ENCODE measurements at regions not wholly inside any gene's neighbourhood (a gene's known extent, or its start where the extent isn't known, plus 50 kb on each side); places are given as distances from the start of the nearest gene placed in this dataset.
"Not testable (repeated sequence)": the region's sequence is repeated elsewhere in the genome, so short reads cannot be mapped to it uniquely, and the experiment has no call there.

- peak; percentile 22 for DNase-seq (ENCODE audit: low read depth, low spot score)
- in situ Hi-C loops (cut with HindIII; ENCODE audit: low pct_unique_long_range_greater_than_20kb, low sequenced_read_pairs): no loop called here
Observed at GRCh38 chr12:114512351-114512750, 106.4 kb upstream of the TBX5 start.

GRCh38 chr12:114508529-114509129, 102.7 kb upstream of the TBX5 start:
- in situ Hi-C loops (cut with HindIII; ENCODE audit: low pct_unique_long_range_greater_than_20kb, low sequenced_read_pairs): no loop called here
- DNase-seq (ENCODE audit: low read depth, low spot score): peak; percentile 87

GRCh38 chr12:114506651-114507050, 100.7 kb upstream of the TBX5 start:
- DNase-seq (ENCODE audit: low read depth, low spot score): no peak
- in situ Hi-C loops (cut with HindIII; ENCODE audit: low pct_unique_long_range_greater_than_20kb, low sequenced_read_pairs): no loop called here

DNA sequence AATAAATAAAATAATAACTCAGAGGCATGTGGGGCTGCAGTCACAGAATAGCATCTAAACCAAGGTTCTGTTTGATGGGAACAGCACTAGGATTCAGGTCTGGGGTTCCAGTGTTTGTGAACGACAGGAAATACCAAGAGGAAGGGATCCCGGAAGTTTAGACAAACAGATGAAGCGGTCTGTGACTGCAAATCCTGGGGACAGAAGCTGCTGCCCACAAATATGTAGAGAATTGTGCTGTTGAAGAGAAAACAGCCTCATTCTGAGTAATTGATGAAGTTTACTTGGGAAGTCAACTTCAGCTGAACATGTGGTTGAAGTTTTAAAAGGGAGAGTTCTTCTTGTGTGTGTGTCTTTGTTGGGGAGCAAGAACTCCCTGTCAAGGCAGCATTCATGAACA, 98.4 kb upstream of the TBX5 start:
- DNase-seq (ENCODE audit: low read depth, low spot score): no peak
- in situ Hi-C loops (cut with HindIII; ENCODE audit: low pct_unique_long_range_greater_than_20kb, low sequenced_read_pairs): no loop called here

DNA sequence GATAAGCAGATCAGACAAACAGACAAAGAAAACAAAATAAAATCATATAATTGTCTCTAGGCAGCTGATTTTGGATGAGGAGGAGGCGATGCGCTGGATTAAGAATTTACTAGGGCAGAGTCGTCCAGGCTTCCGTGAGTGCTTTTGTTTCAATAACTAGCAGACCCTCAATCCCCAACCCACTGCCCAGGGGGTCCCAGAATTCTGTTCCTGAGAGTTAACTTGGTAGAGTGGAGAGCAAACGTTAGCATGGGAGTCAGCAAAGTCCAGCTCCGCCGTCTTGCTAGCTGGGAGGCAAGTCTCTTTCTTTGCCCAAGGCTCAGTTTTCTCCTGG, 95.5 kb upstream of the TBX5 start:
- in situ Hi-C loops (cut with HindIII; ENCODE audit: low pct_unique_long_range_greater_than_20kb, low sequenced_read_pairs): no loop called here

DNA sequence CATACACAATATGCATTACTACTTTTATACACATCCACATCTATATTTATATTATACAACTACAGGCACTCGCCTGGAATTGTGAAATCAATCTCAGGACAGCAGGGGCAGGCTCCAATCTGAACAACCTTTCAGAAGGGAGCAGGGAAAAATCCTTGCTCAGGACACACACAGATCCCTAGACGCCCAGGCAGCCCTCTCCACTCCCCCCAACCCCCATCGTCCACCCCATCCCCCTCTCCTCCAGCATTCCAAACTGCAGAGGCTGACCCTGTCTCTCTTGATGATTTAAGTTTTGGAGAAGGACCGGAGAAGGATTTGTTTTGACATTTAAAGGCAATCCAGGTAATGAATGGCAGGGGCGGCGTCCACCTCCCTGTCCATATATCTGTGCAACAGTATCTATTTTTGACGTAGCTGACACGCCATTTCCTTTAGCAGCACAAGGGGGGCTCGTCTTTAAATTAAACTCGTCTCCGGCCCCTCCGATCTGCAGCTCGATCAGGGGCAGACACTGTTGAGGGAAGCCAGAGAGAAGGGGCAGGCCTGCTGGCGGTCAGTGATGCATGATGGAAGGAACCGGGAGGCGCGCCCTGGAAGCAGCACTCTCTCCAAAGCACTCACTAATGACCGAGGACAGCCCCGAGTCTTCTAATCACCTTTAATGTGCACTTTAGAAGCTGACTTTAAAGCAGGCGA, 95.0 kb upstream of the TBX5 start:
- DNase-seq (ENCODE audit: low read depth, low spot score): no peak
- in situ Hi-C loops (cut with HindIII; ENCODE audit: low pct_unique_long_range_greater_than_20kb, low sequenced_read_pairs): no loop called here

More for the DNA sequence above, 95.5 kb upstream of the TBX5 start:
- DNase-seq (ENCODE audit: low read depth, low spot score): no peak

DNA sequence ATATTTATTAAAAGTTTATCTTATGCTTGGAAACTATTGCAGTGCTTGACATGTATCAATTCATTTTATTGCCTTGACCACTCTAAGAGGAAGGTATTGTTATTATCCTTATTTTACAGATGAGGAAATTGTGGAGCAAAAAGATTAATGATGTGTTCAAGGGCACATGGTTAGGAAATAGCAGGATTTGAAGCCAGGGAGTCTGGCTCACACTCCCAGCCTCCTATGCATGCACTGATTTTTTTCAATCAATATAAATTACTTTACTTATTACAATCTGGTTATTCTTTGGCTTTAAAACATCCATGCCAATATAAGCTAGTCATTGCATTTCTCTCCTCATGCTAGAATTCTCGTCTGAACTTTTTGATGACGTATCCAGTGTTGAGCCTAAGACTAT, 94.2 kb upstream of the TBX5 start:
- in situ Hi-C loops (cut with HindIII; ENCODE audit: low pct_unique_long_range_greater_than_20kb, low sequenced_read_pairs): no loop called here
- DNase-seq (ENCODE audit: low read depth, low spot score): no peak

DNA sequence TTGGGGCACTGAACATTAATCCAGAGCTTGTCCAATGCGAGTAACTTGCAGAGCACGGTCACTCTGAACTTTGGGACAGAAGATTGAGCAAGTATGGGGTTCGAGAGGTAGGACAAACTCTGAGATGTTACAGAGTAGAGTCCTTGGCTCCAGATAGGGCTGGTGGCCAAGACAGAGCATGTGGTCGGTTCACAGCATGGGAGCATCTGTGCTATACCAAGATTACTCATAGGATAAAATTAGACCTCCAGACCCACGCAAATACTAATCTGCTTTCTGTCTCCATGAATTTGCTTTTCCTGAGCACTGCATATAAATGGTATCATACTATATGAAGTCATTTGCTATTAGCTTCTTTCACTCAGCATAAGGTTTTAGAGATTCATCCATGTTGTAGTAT, 93.4 kb upstream of the TBX5 start:
- no peak for DNase-seq (ENCODE audit: low read depth, low spot score)
- in situ Hi-C loops (cut with HindIII; ENCODE audit: low pct_unique_long_range_greater_than_20kb, low sequenced_read_pairs): no loop called here

GRCh38 chr12:114491916-114492315, 86.0 kb upstream of the TBX5 start:
- in situ Hi-C loops (cut with HindIII; ENCODE audit: low pct_unique_long_range_greater_than_20kb, low sequenced_read_pairs): no loop called here
- no peak for DNase-seq (ENCODE audit: low read depth, low spot score)

DNA sequence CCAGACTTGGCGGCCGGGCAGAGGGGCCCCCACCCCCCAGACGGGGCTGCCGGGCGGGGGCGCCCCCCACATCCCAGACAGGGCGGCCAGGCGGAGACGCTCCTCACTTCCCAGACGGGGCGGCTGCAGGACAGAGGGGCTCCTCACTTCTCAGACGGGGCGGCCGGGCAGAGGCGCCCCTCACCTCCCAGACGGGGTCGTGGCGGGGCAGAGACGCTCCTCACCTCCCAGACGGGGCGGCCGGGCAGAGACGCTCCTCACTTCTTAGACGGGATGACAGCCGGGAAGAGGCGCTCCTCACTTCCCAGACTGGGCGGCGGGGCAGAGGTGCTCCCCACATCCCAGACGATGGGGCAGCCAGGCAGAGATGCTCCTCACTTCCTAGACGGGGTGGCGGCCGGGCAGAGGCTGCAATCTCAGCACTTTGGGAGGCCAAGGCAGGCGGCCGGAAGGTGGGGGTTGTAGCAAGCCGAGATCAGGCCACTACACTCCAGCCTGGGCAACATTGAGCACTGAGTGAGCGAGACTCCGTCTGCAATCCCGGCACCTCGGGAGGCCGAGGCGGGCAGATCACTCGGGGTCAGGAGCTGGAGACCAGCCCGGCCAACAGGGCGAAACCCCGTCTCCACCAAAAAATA, 79.0 kb upstream of the TBX5 start:
- DNase-seq (ENCODE audit: low read depth, low spot score); in situ Hi-C loops (cut with HindIII; ENCODE audit: low pct_unique_long_range_greater_than_20kb, low sequenced_read_pairs): not testable (repeated sequence)

- DNase-seq (ENCODE audit: low read depth, low spot score): no peak
- in situ Hi-C loops (cut with HindIII; ENCODE audit: low pct_unique_long_range_greater_than_20kb, low sequenced_read_pairs): no loop called here
Observed at GRCh38 chr12:114483996-114484395, 78.1 kb upstream of the TBX5 start.

DNA sequence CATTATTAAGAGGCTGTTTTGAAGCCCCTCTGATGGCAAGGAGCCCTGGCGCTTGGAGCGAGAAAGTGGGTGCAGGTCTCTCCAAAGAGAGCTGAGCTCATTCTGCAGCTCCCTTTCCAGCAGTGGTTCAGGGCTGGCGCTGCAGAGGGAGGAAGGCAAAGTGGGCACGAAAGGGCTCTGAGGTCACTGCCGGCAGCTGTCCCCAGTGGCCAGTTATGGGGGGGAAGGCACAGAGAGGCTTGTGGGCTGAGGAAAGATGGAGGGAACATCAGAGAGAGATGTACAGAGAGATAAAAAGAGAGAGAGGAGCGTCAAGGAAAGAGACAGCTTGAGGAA, 75.2 kb upstream of the TBX5 start:
- in situ Hi-C loops (cut with HindIII; ENCODE audit: low pct_unique_long_range_greater_than_20kb, low sequenced_read_pairs): no loop called here
- DNase-seq (ENCODE audit: low read depth, low spot score): no peak

- DNase-seq (ENCODE audit: low read depth, low spot score): no peak
- in situ Hi-C loops (cut with HindIII; ENCODE audit: low pct_unique_long_range_greater_than_20kb, low sequenced_read_pairs): no loop called here
Observed at GRCh38 chr12:114480337-114481199, 74.6 kb upstream of the TBX5 start.

- no peak for DNase-seq (ENCODE audit: low read depth, low spot score)
- in situ Hi-C loops (cut with HindIII; ENCODE audit: low pct_unique_long_range_greater_than_20kb, low sequenced_read_pairs): no loop called here
Observed at GRCh38 chr12:114479831-114480230, 73.9 kb upstream of the TBX5 start.

- in situ Hi-C loops (cut with HindIII; ENCODE audit: low pct_unique_long_range_greater_than_20kb, low sequenced_read_pairs): no loop called here
- no peak for DNase-seq (ENCODE audit: low read depth, low spot score)
Observed at GRCh38 chr12:114478865-114479264, 72.9 kb upstream of the TBX5 start.

GRCh38 chr12:114477989-114478395, 72.0 kb upstream of the TBX5 start:
- in situ Hi-C loops (cut with HindIII; ENCODE audit: low pct_unique_long_range_greater_than_20kb, low sequenced_read_pairs): no loop called here
- no peak for DNase-seq (ENCODE audit: low read depth, low spot score)

- peak; percentile 76 for DNase-seq (ENCODE audit: low read depth, low spot score)
Observed at GRCh38 chr12:114476159-114476558, 70.2 kb upstream of the TBX5 start.

DNA sequence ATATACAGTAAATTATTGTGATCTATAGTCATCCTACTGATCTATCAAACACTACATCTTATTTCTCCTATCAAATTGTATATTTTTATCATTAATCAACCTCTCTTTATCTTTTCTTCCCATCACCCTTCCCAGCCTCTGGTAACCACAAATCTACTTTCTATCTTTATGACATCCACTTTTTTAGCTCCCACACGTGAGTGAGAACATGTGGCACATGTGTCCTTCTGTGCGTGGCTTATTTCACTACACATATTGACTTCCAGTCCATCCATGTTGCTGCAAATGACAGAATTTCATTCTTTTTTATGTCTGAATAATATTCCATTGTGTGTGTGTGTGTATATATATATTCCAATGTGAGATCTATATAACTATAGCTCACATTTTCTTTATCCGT, 67.8 kb upstream of the TBX5 start:
- no peak for DNase-seq (ENCODE audit: low read depth, low spot score)
- in situ Hi-C loops (cut with HindIII; ENCODE audit: low pct_unique_long_range_greater_than_20kb, low sequenced_read_pairs): no loop called here

More at GRCh38 chr12:114476159-114476558, 70.2 kb upstream of the TBX5 start:
- in situ Hi-C loops (cut with HindIII; ENCODE audit: low pct_unique_long_range_greater_than_20kb, low sequenced_read_pairs): no loop called here

Measured in SK-MEL-5 (cell line).